IPS-NIHi7 (cell line): ENCODE measurements at regions not wholly inside any gene's neighbourhood (a gene's known extent, or its start where the extent isn't known, plus 50 kb on each side); places are given as distances from the start of the nearest gene placed in this dataset.

ENCODE experiments used
- DNase-seq: peaks from one replicate; pipeline ENCODE4 v3.0.0; 2012; ENCODE audit warnings: mixed read lengths; ENCODE audit errors: extremely low spot score

- DNase-seq: no peak
These were observed 62.0 kb upstream of the EGFR start for GRCh38 chr7:54956865-54957264.

DNA sequence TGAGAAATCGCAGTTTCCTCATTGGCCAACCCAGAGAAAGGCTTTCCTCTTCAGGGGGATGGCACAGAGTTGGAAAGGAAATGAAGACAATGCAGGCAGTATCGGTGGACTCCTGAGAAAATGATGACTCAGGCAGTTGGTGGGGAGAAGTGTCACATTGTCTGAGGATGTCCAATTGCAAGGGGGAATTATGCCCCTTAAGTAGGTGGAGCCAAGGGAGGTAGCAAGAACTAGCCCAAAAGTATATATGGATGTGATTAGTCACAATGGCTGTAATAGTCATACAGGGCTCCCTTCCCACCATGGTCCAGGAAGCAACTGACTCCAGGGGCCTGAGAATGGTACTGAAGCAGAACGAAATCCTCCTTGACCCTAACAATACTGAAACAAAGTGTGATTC, 58.3 kb upstream of the EGFR start:
- no peak for DNase-seq

DNA sequence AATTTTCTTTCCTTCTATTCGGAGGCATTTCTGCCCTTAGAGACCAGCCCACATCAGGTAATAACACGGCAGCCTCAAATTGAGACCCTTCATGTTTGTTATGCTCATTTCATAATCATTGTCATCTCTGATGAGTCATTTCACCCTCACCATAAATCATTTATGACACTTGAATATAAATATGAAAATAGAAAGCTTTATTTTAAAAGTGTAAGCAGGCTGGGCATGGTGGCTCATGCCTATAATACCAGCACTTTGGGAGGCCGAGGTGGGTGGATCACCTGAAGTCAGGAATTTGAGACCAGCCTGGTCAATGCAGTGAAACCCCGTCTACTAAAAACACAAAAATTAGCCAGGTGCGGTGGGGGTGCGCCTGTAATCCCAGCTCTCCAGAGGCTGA, 57.4 kb upstream of the EGFR start:
- DNase-seq: no peak

- DNase-seq: no peak
These were observed 55.7 kb upstream of the EGFR start for GRCh38 chr7:54963155-54963554.

DNA sequence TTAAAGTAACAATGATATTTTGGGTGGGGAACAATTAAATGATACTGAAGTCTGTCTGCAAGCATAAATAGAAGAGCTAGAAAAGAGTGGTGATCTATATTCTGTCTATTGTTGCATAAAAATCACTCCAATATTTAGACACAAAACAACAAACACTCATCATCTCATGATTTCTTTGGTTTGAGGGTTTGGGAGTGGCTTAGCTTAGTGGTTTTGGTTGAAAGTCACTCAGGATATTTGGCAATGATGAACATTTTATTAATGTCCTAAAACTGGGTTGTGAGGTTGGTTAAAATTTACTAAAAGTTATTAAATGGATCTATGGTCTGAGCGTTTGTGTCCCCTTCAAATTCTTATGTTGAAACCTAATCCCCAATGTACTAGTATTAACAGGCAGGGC, 54.7 kb upstream of the EGFR start:
- DNase-seq: no peak

GRCh38 chr7:54967377-54967776, 51.4 kb upstream of the EGFR start:
- no peak for DNase-seq

DNA sequence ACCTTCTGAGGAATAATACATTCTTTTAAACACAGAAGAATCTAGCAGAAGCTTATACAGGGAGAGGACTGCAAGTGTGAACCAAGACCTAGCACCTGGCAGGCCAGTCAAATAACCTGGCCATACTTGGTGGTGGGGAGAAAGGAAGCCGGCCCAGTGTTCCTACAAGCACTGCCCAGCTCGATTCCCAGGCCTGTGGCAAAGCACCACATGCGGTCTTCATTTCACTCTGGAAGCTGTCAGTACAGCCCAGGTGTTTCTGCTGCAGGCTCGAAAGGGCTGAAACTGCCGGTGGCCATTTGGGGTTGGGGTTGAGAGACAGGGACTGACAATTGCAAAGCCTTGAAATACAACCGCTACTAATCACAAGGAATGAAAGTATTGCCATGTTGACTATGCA, 50.8 kb upstream of the EGFR start:
- no peak for DNase-seq
